ENCODE measurements at regions not wholly inside any gene's neighbourhood (a gene's known extent, or its start where the extent isn't known, plus 50 kb on each side); places are given as distances from the start of the nearest gene placed in this dataset.
A peak's percentile ranks its signal among the peaks of the same experiment; 100 is the strongest.

GRCh38 chr6:93790981-93791380 is 371.6 kb upstream of the EPHA7 start:
- no peak overlapping the region for H3K4me3 ChIP-seq (ENCODE audit: low read length)
- H3K27me3 ChIP-seq (ENCODE audit: control insufficient read depth, insufficient read depth, low read length): no peaks in the 10 kb centered on the region
- no peak overlapping the region for H3K27ac ChIP-seq (ENCODE audit: low read depth, low read length)
- no peak overlapping the region for H3K9ac ChIP-seq (ENCODE audit: low read length)
- H3K4me1 ChIP-seq (ENCODE audit: control insufficient read depth, insufficient read depth, low read length): peaks cover 5% of the 10 kb centered on the region
- H3K36me3 ChIP-seq (ENCODE audit: control insufficient read depth, insufficient read depth, low read length): no peaks in the 10 kb centered on the region

GRCh38 chr6:93789532-93789931 is 370.2 kb upstream of the EPHA7 start:
- H3K36me3 ChIP-seq (ENCODE audit: control insufficient read depth, insufficient read depth, low read length): no peaks in the 10 kb centered on the region
- H3K27ac ChIP-seq (ENCODE audit: low read depth, low read length): no peak overlapping the region
- H3K27me3 ChIP-seq (ENCODE audit: control insufficient read depth, insufficient read depth, low read length): no peaks in the 10 kb centered on the region
- H3K9ac ChIP-seq (ENCODE audit: low read length): no peak overlapping the region
- no peak overlapping the region for H3K4me3 ChIP-seq (ENCODE audit: low read length)
- H3K4me1 ChIP-seq (ENCODE audit: control insufficient read depth, insufficient read depth, low read length): peaks cover 7% of the 10 kb centered on the region

GRCh38 chr6:93787841-93788240 is 368.5 kb upstream of the EPHA7 start:
- Histone ChIP-seq H3K4me3 (ENCODE audit: low read length) (no peak overlapping the region), H3K27me3 (ENCODE audit: control insufficient read depth, insufficient read depth, low read length) (no peaks in the 10 kb centered on the region), H3K4me1 (ENCODE audit: control insufficient read depth, insufficient read depth, low read length) (peaks cover 7% of the 10 kb centered on the region), H3K36me3 (ENCODE audit: control insufficient read depth, insufficient read depth, low read length) (no peaks in the 10 kb centered on the region), H3K9ac (ENCODE audit: low read length) (no peak overlapping the region), H3K27ac (ENCODE audit: low read depth, low read length) (no peak overlapping the region)

GRCh38 chr6:93786474-93787330 is 367.3 kb upstream of the EPHA7 start:
- Histone ChIP-seq H3K36me3 (ENCODE audit: control insufficient read depth, insufficient read depth, low read length) (no peaks in the 10 kb centered on the region), H3K4me3 (ENCODE audit: low read length) (no peak overlapping the region), H3K27me3 (ENCODE audit: control insufficient read depth, insufficient read depth, low read length) (no peaks in the 10 kb centered on the region), H3K27ac (ENCODE audit: low read depth, low read length) (no peak overlapping the region), H3K4me1 (ENCODE audit: control insufficient read depth, insufficient read depth, low read length) (peaks cover 7% of the 10 kb centered on the region), H3K9ac (ENCODE audit: low read length) (no peak overlapping the region)

GRCh38 chr6:93785694-93786030 is 366.3 kb upstream of the EPHA7 start:
- no peaks in the 10 kb centered on the region for H3K36me3 ChIP-seq (ENCODE audit: control insufficient read depth, insufficient read depth, low read length)
- H3K27me3 ChIP-seq (ENCODE audit: control insufficient read depth, insufficient read depth, low read length): no peaks in the 10 kb centered on the region
- peak overlapping the region; percentile 41 for H3K27ac ChIP-seq (ENCODE audit: low read depth, low read length)
- H3K9ac ChIP-seq (ENCODE audit: low read length): no peak overlapping the region
- peak overlapping the region; percentile 35 for H3K4me3 ChIP-seq (ENCODE audit: low read length)
- H3K4me1 ChIP-seq (ENCODE audit: control insufficient read depth, insufficient read depth, low read length): peaks cover 7% of the 10 kb centered on the region

GRCh38 chr6:93784794-93785693 is 365.7 kb upstream of the EPHA7 start:
- Histone ChIP-seq H3K36me3 (ENCODE audit: control insufficient read depth, insufficient read depth, low read length) (no peaks in the 10 kb centered on the region), H3K27ac (ENCODE audit: low read depth, low read length) (peak overlapping the region; percentile 41), H3K9ac (ENCODE audit: low read length) (no peak overlapping the region), H3K4me3 (ENCODE audit: low read length) (peak overlapping the region; percentile 35), H3K4me1 (ENCODE audit: control insufficient read depth, insufficient read depth, low read length) (peaks cover 7% of the 10 kb centered on the region), H3K27me3 (ENCODE audit: control insufficient read depth, insufficient read depth, low read length) (no peaks in the 10 kb centered on the region)

- Histone ChIP-seq H3K27me3 (ENCODE audit: control insufficient read depth, insufficient read depth, low read length) (no peaks in the 10 kb centered on the region), H3K4me3 (ENCODE audit: low read length) (peak overlapping the region; percentile 10), H3K27ac (ENCODE audit: low read depth, low read length) (peak overlapping the region; percentile 72), H3K4me1 (ENCODE audit: control insufficient read depth, insufficient read depth, low read length) (no peaks in the 10 kb centered on the region), H3K36me3 (ENCODE audit: control insufficient read depth, insufficient read depth, low read length) (no peaks in the 10 kb centered on the region), H3K9ac (ENCODE audit: low read length) (no peak overlapping the region)
Observed at GRCh38 chr6:93779086-93779841, 359.9 kb upstream of the EPHA7 start.

GRCh38 chr6:93759190-93759589 is 339.8 kb upstream of the EPHA7 start:
- Histone ChIP-seq H3K27ac (ENCODE audit: low read depth, low read length) (no peak overlapping the region), H3K36me3 (ENCODE audit: control insufficient read depth, insufficient read depth, low read length) (no peaks in the 10 kb centered on the region), H3K4me1 (ENCODE audit: control insufficient read depth, insufficient read depth, low read length) (no peaks in the 10 kb centered on the region), H3K9ac (ENCODE audit: low read length) (no peak overlapping the region), H3K27me3 (ENCODE audit: control insufficient read depth, insufficient read depth, low read length) (no peaks in the 10 kb centered on the region), H3K4me3 (ENCODE audit: low read length) (no peak overlapping the region)

- Histone ChIP-seq H3K4me1 (ENCODE audit: control insufficient read depth, insufficient read depth, low read length) (no peaks in the 10 kb centered on the region), H3K36me3 (ENCODE audit: control insufficient read depth, insufficient read depth, low read length) (no peaks in the 10 kb centered on the region), H3K27me3 (ENCODE audit: control insufficient read depth, insufficient read depth, low read length) (no peaks in the 10 kb centered on the region), H3K9ac (ENCODE audit: low read length) (no peak overlapping the region), H3K27ac (ENCODE audit: low read depth, low read length) (no peak overlapping the region), H3K4me3 (ENCODE audit: low read length) (no peak overlapping the region)
Observed at GRCh38 chr6:93751969-93752368, 332.6 kb upstream of the EPHA7 start.

GRCh38 chr6:93749930-93750329 is 330.6 kb upstream of the EPHA7 start:
- no peak overlapping the region for H3K27ac ChIP-seq (ENCODE audit: low read depth, low read length)

GRCh38 chr6:93749191-93749590 is 329.8 kb upstream of the EPHA7 start:
- H3K4me1 ChIP-seq (ENCODE audit: control insufficient read depth, insufficient read depth, low read length): no peaks in the 10 kb centered on the region
- H3K27me3 ChIP-seq (ENCODE audit: control insufficient read depth, insufficient read depth, low read length): no peaks in the 10 kb centered on the region
- H3K9ac ChIP-seq (ENCODE audit: low read length): no peak overlapping the region
- H3K27ac ChIP-seq (ENCODE audit: low read depth, low read length): no peak overlapping the region
- no peak overlapping the region for H3K4me3 ChIP-seq (ENCODE audit: low read length)
- no peaks in the 10 kb centered on the region for H3K36me3 ChIP-seq (ENCODE audit: control insufficient read depth, insufficient read depth, low read length)

More at GRCh38 chr6:93749930-93750329, 330.6 kb upstream of the EPHA7 start:
- H3K4me1 ChIP-seq (ENCODE audit: control insufficient read depth, insufficient read depth, low read length): no peaks in the 10 kb centered on the region
- no peaks in the 10 kb centered on the region for H3K27me3 ChIP-seq (ENCODE audit: control insufficient read depth, insufficient read depth, low read length)
- no peaks in the 10 kb centered on the region for H3K36me3 ChIP-seq (ENCODE audit: control insufficient read depth, insufficient read depth, low read length)
- H3K9ac ChIP-seq (ENCODE audit: low read length): no peak overlapping the region
- no peak overlapping the region for H3K4me3 ChIP-seq (ENCODE audit: low read length)

GRCh38 chr6:93746892-93747291 is 327.5 kb upstream of the EPHA7 start:
- no peaks in the 10 kb centered on the region for H3K36me3 ChIP-seq (ENCODE audit: control insufficient read depth, insufficient read depth, low read length)
- H3K4me1 ChIP-seq (ENCODE audit: control insufficient read depth, insufficient read depth, low read length): no peaks in the 10 kb centered on the region
- no peak overlapping the region for H3K27ac ChIP-seq (ENCODE audit: low read depth, low read length)
- H3K4me3 ChIP-seq (ENCODE audit: low read length): no peak overlapping the region
- H3K27me3 ChIP-seq (ENCODE audit: control insufficient read depth, insufficient read depth, low read length): no peaks in the 10 kb centered on the region
- no peak overlapping the region for H3K9ac ChIP-seq (ENCODE audit: low read length)
